Stimulated activated CD4-positive, alpha-beta T cell treated with anti-CD3 and anti-CD28 coated beads, TNF-alpha, amount 100 ng/mL, for 1 hour (primary cell): ENCODE measurements at regions not wholly inside any gene's neighbourhood (a gene's known extent, or its start where the extent isn't known, plus 50 kb on each side); places are given as distances from the start of the nearest gene placed in this dataset.
"Not testable (repeated sequence)": the region's sequence is repeated elsewhere in the genome, so short reads cannot be mapped to it uniquely, and the experiment has no call there.

Experiments
- DNase-seq, 3 donors: peaks; one replicate each; pipeline ENCODE4 v3.0.0-alpha.2; 2020; ENCODE audit warnings: low read depth in 3 of 3, low spot score in 1 of 3

DNA sequence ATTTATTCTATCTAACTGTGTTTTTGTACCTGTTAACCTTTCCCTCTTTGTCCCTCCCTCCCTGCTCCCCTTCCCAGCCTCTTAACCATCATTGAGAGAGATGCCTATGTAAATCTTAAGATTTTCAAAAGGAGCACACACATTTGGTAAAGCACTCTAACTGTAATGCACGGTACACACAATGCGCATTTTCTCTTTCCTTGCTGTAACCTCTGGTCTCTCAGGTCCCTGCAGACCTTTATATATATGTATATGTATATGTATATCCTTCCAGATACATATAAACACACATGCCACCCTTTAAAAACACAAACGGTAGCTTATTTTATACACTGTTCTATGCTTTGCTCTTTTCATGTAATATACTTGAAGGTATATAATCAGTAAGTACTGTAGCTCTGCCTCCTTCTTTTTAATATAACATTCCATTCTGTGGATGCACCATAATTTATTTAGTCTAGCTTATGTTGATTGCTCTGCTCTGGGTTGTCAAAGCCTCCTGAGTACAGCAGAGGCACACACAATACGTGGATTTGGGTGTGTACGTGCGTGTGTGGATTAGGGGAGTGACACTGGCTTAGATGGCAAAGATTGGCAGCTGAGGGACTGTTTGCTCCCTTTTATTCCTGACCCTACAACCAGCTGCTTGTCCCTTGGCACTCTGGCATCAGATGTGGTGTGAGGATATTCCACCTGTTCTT, 118.4 kb upstream of the PTPN20 start:
- not testable (repeated sequence) for DNase-seq

GRCh38 chr10:46796351-46796750, 114.9 kb upstream of the PTPN20 start:
- DNase-seq = not testable (repeated sequence)

DNA sequence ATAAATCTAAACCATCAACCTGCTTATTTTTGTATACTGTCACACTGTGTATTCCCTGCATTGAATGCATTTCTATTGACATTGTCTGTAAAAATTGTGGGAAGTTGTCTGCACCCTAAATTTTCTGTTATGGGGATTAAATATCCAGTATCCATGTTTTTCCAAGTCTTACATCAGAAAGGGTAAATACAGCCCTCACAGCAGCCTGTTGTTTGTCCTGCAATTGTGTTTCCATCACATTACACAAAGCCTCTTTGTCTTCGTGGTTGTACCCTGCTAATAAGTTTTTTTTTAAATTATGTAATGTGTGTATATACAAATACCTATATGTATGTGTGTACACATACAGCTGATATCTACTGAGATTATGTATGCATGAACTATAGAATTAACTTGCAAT, 109.2 kb upstream of the PTPN20 start:
- DNase-seq = not testable (repeated sequence)

DNA sequence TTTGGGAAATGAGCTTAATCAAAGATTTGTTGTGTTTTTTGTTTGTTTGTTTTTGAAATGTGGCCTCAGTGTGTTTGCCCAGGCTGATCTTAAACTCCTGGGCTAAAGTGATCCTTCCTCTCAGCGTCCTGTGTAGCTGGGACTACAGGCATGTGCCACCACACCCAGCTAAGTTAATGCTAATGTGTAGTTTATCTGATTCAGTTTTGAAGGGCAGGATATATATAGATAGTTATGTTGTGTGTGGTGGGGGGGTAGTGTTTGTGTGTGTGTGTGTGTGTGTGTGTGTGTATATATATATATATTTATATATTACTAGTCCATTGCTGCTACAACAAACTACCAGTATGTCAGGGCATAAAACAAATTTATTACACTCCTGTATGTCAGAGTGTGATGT, 108.1 kb upstream of the PTPN20 start:
- not testable (repeated sequence) for DNase-seq

GRCh38 chr10:46810222-46810621, 101.0 kb upstream of the PTPN20 start:
- DNase-seq = not testable (repeated sequence)

DNA sequence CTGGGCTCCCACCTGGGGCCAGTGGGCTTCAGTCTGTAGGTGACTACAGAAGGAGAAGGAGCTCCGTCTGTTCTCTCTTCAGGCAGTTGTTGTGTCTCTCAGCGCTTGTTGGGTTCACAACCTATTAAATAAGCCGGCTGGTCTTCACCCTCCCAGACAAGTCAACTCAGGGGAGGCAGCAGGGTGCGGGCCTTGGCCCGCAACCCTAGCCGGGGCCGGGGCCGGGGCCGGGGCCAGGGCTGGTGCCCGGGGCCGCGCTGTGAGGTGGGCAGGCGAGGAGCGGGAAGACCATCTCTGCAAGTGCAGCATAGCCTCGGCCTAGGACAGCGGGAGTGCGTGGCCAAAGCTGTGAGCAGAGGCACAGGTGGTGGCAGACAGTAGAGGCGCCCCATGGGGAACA, 95.1 kb upstream of the PTPN20 start:
- not testable (repeated sequence) for DNase-seq

DNA sequence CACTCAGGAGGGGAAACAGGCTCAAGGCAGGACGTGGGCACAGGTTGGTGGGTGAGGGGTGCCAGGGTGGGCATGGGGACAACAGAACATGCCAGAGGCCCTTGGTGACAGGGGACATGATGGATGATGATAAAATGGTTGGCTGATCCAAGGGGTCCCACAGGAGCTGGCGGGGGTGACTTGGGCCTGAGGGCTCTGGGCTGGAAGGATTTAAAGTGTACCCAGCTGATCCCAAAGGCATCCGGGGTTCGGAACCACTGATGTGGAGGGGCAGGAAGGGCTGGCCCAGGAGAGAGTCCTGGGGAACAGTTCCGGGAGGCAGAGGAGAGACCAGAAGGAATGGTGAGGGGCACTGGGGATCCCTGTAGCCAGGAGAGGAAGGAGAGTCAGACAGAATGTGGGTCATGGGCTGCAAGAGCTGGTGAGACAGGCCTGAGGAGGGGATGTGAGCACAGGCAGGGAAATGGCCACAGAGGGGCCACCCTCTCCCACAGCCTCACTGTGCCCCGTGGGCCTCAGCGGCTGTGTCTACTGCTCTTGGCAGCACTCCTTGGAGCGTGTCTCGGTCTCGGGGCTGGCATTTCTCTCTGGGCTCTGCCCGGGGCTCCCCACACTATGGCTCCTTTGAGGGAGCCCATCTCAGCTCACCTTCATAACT, 70.7 kb upstream of the PTPN20 start:
- DNase-seq = not testable (repeated sequence)

DNA sequence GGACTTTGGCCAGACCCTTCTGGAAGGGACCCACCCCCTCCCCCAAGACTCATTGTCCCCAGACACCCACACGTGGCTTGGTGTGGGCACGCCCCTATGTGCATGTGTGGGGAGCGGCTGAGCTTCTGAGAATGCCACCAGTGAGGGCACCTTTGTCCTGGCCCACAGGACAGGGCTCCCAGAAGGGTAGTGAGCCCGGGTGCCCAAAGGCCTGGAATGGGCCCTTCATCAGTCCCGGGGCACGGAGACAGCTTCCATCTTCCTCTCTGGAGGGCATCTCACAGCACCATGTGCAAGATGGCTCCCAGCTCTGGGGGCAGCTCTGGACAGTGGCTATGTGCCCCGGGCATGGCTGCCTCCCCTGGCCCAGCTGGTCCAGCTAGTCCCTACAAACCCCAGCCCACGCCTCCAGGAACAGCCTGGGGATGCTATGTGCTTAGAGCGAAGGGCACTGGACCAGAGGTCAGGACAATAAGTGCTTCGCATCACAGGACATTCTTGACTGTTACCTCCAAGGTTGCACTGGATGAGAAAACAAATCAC, 70.1 kb upstream of the PTPN20 start:
- not testable (repeated sequence) for DNase-seq

DNA sequence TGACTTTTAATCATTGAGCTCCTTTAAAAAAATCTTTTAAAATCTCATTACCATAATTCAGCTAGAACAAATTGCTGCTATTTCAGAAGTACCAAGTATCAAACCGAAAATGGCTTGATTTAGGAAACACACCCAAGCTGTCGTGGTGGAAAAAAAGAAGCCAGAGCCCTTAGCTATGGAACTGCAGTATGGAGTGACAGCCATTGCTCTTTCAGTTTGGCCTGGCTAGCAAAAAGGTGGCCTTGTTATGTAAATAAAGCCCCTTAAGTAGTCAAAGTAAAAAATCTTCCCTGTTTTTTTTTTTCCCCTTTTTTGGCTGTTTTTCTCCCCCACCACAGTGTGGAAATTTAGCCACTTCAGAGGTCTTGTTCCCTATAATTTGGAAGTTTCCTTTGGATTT, 66.0 kb upstream of the PTPN20 start:
- not testable (repeated sequence) for DNase-seq

DNA sequence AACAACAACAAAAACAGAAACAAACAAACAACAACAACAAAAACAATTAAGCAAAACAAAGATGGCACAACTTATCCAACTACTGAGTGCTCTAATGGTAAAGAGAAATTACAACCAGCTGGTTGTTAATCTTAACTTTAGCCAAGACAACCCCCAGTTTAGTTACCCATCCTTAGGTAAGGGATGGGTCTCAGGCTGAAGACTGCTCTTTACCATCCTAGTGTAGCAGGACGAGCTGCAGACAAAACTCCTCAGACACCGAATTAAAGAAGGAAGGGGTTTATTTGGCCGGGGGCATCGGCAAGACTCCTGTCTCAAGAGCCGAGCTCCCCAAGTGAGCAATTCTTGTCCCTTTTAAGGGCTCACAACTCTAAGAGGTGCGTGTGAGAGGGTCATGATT, 65.6 kb upstream of the PTPN20 start:
- not testable (repeated sequence) for DNase-seq

GRCh38 chr10:46860753-46861152, 50.5 kb upstream of the PTPN20 start:
- not testable (repeated sequence) for DNase-seq
